HG02610 (cell line): ENCODE measurements at regions not wholly inside any gene's neighbourhood (a gene's known extent, or its start where the extent isn't known, plus 50 kb on each side); places are given as distances from the start of the nearest gene placed in this dataset.
"Not testable (repeated sequence)": the region's sequence is repeated elsewhere in the genome, so short reads cannot be mapped to it uniquely, and the experiment has no call there.

Experiments
- ATAC-seq: cut with Tn5 transposase; IDR thresholded peaks from one replicate; pipeline ENCODE4 v1.9.1; 2021; ENCODE audit warnings: mild to moderate bottlenecking, moderate library complexity; ENCODE audit not compliant: unreplicated experiment

DNA sequence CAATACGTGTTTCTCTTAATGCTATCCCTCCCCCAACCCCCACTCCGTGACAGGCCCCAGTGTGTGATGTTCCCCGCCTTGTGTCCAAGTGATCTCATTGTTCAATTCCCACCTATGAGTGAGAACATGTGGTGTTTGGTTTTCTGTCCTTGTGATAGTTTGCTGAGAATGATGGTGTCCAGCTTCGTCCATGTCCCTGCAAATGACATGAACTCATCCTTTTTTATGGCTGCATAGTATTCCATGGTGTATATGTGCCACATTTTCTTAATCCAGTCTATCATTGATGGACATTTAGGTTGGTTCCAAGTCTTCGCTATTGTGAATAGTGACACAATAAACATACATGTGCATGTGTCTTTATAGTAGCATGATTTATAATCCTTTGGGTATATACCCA is 52.5 kb downstream of the KIAA0408 start:
- not testable (repeated sequence) for ATAC-seq

DNA sequence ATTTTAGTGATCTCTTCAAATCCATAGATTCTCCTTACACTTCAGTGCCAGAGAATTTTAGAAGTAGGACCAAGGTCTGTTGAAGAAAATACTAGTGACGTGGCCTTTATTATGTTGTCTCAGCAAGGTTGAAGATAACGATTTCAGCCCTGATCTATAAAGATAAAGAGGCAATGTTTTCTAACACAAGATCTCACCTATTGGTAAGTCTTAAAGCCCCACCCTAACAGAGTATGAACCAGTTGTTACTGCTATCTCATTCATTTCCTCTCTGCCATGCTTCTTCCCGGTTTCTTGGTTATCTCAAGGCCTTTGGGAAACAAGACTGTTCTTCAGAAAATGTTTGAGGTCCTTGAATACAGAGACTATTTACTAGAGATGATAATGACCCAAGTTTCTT is 53.1 kb downstream of the KIAA0408 start:
- ATAC-seq, result no peak

DNA sequence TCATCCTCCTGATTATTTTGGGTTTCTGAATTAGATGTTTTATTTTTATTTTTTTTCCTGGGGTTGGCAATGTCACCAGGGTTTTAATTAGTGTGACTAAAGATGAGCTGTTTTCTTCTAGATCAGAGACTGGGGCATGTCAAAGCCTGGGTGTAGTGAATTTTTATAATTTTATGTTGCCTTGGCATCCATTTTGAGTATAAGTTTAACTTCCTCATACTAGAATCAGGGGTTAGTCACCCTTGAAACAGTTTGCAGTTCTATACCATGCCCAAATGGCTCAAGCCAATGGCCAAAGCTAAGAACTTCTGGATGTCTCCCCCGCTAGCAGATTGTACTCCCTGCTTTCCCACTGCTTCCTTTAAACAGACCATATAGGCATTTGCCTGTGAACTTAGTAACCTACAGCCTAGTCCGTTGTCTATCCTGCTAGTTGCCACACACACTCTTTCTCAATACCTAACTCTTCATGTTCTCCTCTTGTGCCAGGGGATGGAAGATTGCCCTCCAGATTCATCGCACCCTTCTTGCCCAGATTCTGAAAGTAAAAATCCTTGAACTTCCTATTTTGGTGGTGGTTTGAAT is 54.5 kb downstream of the KIAA0408 start:
- no peak for ATAC-seq

DNA sequence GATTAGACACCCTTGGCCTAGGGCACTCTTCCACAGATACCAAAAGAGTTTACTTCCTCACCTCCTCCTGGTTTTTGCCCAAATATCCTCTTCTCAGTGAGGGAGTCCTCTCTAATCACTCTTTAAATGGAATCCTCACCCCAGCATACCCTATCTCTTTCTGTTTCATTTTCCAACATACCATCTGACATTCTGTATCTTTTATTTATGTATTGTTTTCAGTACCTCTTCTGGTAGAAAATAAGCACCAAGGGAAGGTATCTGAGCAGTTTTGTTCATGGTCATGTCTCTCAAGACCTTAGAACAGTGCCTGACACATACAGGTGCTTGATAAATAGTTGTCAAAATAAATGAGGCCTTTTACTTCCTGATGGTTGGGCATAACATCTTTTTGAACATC is 55.1 kb downstream of the KIAA0408 start:
- ATAC-seq, result peak; percentile 65

DNA sequence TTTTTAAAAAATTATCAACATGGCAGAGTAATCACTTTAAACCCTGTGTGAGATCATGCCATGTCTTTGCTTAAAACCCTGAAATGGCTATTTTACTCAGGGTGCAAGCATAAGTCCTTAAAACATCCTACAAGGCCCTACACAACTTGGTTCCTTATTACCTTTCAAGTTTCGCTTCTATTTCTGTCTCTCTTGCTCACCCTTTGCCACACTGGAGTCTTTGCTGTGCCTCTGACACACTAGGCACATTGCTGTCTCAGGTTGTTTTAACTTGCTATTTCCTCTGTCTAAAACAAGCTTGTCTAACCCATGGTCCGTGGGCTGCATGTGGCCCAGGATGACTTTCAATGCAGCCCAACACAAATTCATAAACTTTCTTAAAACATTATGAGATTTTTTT is 55.6 kb downstream of the KIAA0408 start:
- ATAC-seq, result peak; percentile 70

DNA sequence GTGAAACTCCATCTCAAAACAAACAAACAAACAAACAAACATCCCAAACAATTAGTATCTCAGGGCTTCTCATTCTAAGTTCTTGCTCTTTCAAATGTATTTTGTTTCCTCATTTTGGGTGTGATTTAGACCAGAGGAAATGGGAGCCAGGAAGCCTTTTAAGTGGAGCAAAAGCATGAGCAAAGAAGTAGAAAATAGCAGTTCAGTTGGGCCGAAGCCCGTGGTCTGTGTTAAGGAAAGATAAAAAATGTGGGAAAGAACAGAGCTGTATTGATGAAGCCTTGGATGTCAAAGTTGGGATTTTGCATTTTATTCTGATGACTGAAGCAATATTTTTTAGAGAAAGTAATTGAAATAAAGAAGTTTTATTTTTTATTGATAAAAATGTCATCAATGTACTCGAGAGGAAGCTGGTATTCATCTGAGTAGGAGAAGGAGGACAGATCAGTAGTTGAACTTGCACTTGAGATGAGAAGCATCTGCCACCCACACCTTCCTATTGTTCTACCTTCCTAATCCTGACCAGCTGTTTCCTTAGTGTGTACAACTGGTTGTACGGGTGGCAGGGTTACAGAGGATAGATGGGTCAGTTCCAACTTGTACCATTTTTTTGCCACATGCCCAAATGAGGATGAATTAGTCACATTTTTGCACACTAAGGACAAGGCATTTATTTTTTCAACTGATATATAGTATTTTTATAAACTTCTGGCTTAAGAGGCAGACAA is 56.1 kb downstream of the KIAA0408 start:
- ATAC-seq, result no peak

DNA sequence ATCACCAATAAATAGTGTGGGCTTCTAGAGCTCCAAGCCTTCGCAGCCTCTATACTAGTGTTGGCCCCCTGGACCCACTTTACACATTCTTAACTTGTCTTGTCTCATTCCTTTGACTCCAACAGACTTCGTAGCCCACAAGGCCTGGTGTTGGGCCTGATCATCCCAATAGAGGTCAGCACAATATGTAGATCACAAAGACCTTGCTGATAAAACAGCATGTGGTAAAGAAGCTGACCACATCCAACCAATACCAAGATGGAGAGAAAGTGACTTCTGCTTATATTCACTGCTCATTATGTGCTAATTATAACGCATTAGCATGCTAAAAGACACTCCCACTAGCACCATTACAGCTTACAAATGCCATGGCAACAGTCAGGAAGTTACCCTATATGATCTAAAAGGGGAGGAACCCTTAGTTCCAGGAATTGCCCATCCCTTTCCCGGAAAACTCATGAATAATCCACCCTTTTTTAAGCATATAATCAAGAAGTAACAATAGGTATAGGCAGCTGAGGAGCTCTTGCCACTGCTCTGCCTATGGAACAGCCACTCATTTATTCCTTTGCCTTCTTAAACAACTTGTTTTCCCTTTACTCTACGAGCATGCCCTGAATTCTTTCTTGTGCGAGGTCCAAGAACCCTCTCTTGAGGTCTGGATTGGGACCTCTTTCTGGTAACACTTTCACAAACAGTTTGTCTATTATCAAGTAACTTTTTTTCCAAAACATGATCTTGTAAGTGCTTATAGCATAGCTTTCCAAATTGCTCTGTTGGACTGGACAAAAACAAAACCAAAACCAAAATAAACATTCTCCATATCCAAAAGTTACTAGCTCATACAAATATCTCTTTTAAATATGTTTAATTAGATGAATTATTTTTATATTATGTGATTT is 54.6 kb upstream of the ECHDC1 start:
- ATAC-seq, result no peak

DNA sequence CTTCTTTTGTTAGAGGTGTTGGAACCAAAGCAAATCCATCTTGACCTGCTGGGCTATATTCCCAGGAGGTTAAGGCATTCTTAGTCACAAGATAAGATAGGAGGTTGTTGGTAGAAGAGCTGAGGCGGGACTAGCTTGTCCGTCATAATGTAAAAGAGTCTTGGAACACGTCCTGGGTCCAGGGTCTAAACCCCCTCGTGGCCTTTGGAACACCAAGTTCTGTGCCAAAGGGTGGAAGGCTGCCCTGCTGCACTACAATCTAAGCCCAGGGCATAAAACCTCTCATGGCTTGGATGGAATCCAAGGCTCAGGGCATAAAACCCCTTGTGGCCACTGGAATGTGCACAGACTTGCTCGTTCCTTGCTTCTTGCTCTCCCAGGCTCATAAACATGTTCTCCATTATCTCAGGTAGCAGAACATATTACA is 53.8 kb upstream of the ECHDC1 start:
- ATAC-seq, result not testable (repeated sequence)
